ENCODE measurements at regions not wholly inside any gene's neighbourhood (a gene's known extent, or its start where the extent isn't known, plus 50 kb on each side); places are given as distances from the start of the nearest gene placed in this dataset.

DNA sequence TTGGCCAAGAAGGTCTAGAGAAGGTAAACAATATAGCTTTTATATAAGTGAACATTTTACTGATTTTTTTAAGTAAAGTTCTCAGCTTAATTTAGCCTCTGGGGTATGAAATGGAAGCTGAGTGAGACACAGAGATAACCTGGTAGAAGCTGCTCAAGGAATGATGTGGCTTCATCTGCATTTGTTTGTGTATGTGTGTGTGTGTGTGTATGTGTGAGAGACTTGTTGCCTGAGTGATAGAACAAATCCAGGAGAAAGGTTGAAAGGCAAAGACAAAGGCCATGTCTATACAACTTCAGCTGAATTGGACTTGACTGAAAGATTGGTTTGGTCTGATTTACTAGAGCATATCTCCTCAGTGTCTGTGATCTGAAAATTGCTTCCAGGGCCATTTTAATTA lies 63.6 kb downstream of the PCDH7 start:
- Histone ChIP-seq H3K9me3 (ENCODE audit: insufficient read depth, low read length) (no peaks in the 10 kb centered on the region), H3K9ac (ENCODE audit: insufficient read length, low read depth) (no peak overlapping the region), H3K27me3 (ENCODE audit: insufficient read depth, insufficient read length) (no peaks in the 10 kb centered on the region), H3K4me3 (ENCODE audit: insufficient read length, low read depth) (no peak overlapping the region), H3K4me1 (ENCODE audit: insufficient read depth, insufficient read length) (no peaks in the 10 kb centered on the region), H3K36me3 (ENCODE audit: insufficient read depth, insufficient read length, low read length) (no peaks in the 10 kb centered on the region)
- TF ChIP-seq ZNF274 (IDR thresholded peaks at IDR 0.05; ENCODE audit: low read depth, low read length) = no peak
- no peak for TF ChIP-seq YY1 (IDR thresholded peaks at IDR 0.05; ENCODE audit: insufficient read depth, insufficient read length)
- TF ChIP-seq SUZ12 (IDR thresholded peaks at IDR 0.05; ENCODE audit: extremely low read depth, insufficient read depth, insufficient read length) = no peak
- DNase-seq (ENCODE audit: low read depth, low spot score) = no peak

DNA sequence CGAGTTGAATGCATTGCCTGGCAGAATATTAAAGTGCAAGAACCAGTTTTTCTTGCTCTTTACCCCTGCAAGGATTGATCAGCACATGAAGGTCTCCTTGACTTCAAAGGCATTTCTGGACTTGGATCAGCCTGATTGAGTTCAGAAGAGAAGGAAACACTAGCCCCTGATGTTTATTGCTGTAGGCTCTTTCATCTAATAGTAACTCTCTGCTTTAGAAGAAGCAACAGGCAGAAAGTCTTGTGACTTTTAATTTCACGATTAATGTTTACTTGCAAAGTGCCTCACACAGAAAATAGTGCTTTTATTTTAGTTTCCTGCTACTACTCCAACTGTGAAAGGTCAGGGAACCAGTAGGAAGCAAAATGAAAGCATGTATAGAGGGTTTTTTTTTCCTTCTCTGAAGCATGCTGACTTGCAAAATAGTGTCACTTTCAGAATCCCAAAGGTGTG lies 69.1 kb downstream of the PCDH7 start:
- TF ChIP-seq SUZ12 (IDR thresholded peaks at IDR 0.05; ENCODE audit: extremely low read depth, insufficient read depth, insufficient read length) (no peak), ZNF274 (IDR thresholded peaks at IDR 0.05; ENCODE audit: low read depth, low read length) (no peak), YY1 (IDR thresholded peaks at IDR 0.05; ENCODE audit: insufficient read depth, insufficient read length) (no peak)
- Histone ChIP-seq H3K4me1 (ENCODE audit: insufficient read depth, insufficient read length) (no peaks in the 10 kb centered on the region), H3K4me3 (ENCODE audit: insufficient read length, low read depth) (no peak overlapping the region), H3K27me3 (ENCODE audit: insufficient read depth, insufficient read length) (no peaks in the 10 kb centered on the region), H3K36me3 (ENCODE audit: insufficient read depth, insufficient read length, low read length) (no peaks in the 10 kb centered on the region), H3K9me3 (ENCODE audit: insufficient read depth, low read length) (no peaks in the 10 kb centered on the region), H3K9ac (ENCODE audit: insufficient read length, low read depth) (no peak overlapping the region)
- no peak for DNase-seq (ENCODE audit: low read depth, low spot score)

DNA sequence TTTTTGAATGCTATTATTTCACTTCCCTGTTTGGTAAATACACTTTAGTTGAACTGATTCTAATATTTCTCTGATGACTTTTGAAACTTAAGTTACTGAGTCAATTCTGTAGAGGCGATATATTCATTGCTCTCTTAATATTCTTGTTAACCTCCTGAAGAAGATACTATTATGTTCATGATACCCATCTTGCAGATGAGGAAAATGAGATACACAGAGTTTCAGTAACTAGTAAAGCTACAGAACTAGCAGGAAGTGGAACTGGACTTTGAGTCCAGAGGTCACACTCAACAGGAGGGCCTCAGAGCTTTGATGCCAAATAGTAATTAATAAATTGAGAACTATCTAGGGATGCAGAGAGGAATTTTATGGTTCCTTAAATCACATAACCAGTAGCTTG lies 70.0 kb downstream of the PCDH7 start:
- Histone ChIP-seq H3K9me3 (ENCODE audit: insufficient read depth, low read length) (no peaks in the 10 kb centered on the region), H3K9ac (ENCODE audit: insufficient read length, low read depth) (no peak overlapping the region), H3K4me1 (ENCODE audit: insufficient read depth, insufficient read length) (no peaks in the 10 kb centered on the region), H3K36me3 (ENCODE audit: insufficient read depth, insufficient read length, low read length) (no peaks in the 10 kb centered on the region), H3K4me3 (ENCODE audit: insufficient read length, low read depth) (no peak overlapping the region), H3K27me3 (ENCODE audit: insufficient read depth, insufficient read length) (no peaks in the 10 kb centered on the region)
- no peak for TF ChIP-seq SUZ12 (IDR thresholded peaks at IDR 0.05; ENCODE audit: extremely low read depth, insufficient read depth, insufficient read length)
- no peak for TF ChIP-seq YY1 (IDR thresholded peaks at IDR 0.05; ENCODE audit: insufficient read depth, insufficient read length)
- no peak for TF ChIP-seq ZNF274 (IDR thresholded peaks at IDR 0.05; ENCODE audit: low read depth, low read length)
- no peak for DNase-seq (ENCODE audit: low read depth, low spot score)

DNA sequence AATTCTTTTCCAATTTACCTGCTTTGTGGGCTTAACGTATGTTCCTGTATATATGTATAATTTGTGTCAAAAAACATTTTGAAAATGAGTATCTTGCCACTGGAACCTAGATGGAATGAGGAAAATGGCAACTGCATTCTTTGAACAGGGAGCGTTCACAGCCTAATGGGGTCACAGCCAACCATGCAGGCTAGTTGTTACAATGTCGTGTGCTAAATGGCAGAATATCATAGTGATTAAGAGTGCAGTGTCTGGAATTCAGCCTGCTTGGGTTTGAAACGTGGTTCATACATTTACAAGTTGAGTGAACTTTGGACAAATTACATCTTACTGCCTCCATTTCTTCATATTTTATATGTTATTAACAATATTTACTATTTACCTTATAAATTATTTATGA lies 70.8 kb downstream of the PCDH7 start:
- Histone ChIP-seq H3K4me3 (ENCODE audit: insufficient read length, low read depth) (no peak overlapping the region), H3K27me3 (ENCODE audit: insufficient read depth, insufficient read length) (no peaks in the 10 kb centered on the region), H3K4me1 (ENCODE audit: insufficient read depth, insufficient read length) (no peaks in the 10 kb centered on the region), H3K9me3 (ENCODE audit: insufficient read depth, low read length) (no peaks in the 10 kb centered on the region), H3K36me3 (ENCODE audit: insufficient read depth, insufficient read length, low read length) (no peaks in the 10 kb centered on the region), H3K9ac (ENCODE audit: insufficient read length, low read depth) (no peak overlapping the region)
- DNase-seq (ENCODE audit: low read depth, low spot score) = no peak
- TF ChIP-seq ZNF274 (IDR thresholded peaks at IDR 0.05; ENCODE audit: low read depth, low read length) = no peak
- TF ChIP-seq YY1 (IDR thresholded peaks at IDR 0.05; ENCODE audit: insufficient read depth, insufficient read length) = no peak
- no peak for TF ChIP-seq SUZ12 (IDR thresholded peaks at IDR 0.05; ENCODE audit: extremely low read depth, insufficient read depth, insufficient read length)

DNA sequence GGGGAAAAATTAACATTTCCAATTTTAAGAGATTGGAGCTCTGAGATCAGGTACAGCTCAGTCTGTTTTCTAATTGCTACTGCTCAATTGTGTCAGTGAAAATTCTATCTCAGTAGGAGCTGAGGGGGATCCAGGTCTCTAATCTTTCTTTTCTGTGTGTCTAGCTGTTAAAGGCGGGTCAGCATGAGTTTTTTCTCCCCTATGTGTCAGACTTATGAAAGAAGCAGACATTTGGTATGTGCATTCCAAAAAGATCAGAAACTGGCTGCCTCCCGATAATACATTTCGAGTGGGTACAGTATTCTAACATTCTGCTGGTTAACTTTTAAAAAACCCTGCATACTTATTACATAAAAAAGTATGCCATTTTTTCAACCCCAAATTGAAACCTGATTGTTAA lies 72.4 kb downstream of the PCDH7 start:
- no peaks in the 10 kb centered on the region for H3K27me3 ChIP-seq (ENCODE audit: insufficient read depth, insufficient read length)
- H3K4me3 ChIP-seq (ENCODE audit: insufficient read length, low read depth) = no peak overlapping the region
- TF ChIP-seq SUZ12 (IDR thresholded peaks at IDR 0.05; ENCODE audit: extremely low read depth, insufficient read depth, insufficient read length) (no peak), YY1 (IDR thresholded peaks at IDR 0.05; ENCODE audit: insufficient read depth, insufficient read length) (no peak), ZNF274 (IDR thresholded peaks at IDR 0.05; ENCODE audit: low read depth, low read length) (no peak)
- no peak for DNase-seq (ENCODE audit: low read depth, low spot score)
- no peaks in the 10 kb centered on the region for H3K9me3 ChIP-seq (ENCODE audit: insufficient read depth, low read length)
- H3K36me3 ChIP-seq (ENCODE audit: insufficient read depth, insufficient read length, low read length) = no peaks in the 10 kb centered on the region
- H3K4me1 ChIP-seq (ENCODE audit: insufficient read depth, insufficient read length) = no peaks in the 10 kb centered on the region
- H3K9ac ChIP-seq (ENCODE audit: insufficient read length, low read depth) = no peak overlapping the region

DNA sequence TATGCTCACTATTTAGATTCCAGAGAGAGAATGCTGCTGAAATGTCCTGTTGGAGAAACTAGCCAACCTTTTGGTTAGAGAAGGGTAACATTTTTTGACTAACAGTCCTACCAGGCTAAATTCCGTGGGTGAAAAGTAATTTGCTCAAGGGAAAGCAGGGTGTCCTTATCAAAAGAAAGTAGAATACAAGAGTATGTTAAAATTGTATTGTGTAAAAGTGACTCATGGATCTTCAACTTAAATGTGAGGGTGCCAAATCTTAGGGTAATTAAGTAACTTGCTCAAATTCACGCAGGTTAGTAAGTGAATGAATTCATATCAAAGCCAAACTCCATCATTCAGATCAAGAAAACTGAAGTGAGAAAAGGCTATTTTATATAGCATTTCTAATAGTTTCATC lies 81.7 kb downstream of the PCDH7 start:
- DNase-seq (ENCODE audit: low read depth, low spot score) = no peak
- H3K36me3 ChIP-seq (ENCODE audit: insufficient read depth, insufficient read length, low read length) = no peaks in the 10 kb centered on the region
- no peaks in the 10 kb centered on the region for H3K4me1 ChIP-seq (ENCODE audit: insufficient read depth, insufficient read length)
- no peaks in the 10 kb centered on the region for H3K27me3 ChIP-seq (ENCODE audit: insufficient read depth, insufficient read length)
- no peaks in the 10 kb centered on the region for H3K9me3 ChIP-seq (ENCODE audit: insufficient read depth, low read length)
- H3K4me3 ChIP-seq (ENCODE audit: insufficient read length, low read depth) = no peak overlapping the region
- no peak for TF ChIP-seq YY1 (IDR thresholded peaks at IDR 0.05; ENCODE audit: insufficient read depth, insufficient read length)
- TF ChIP-seq ZNF274 (IDR thresholded peaks at IDR 0.05; ENCODE audit: low read depth, low read length) = no peak
- no peak for TF ChIP-seq SUZ12 (IDR thresholded peaks at IDR 0.05; ENCODE audit: extremely low read depth, insufficient read depth, insufficient read length)
- H3K9ac ChIP-seq (ENCODE audit: insufficient read length, low read depth) = no peak overlapping the region

DNA sequence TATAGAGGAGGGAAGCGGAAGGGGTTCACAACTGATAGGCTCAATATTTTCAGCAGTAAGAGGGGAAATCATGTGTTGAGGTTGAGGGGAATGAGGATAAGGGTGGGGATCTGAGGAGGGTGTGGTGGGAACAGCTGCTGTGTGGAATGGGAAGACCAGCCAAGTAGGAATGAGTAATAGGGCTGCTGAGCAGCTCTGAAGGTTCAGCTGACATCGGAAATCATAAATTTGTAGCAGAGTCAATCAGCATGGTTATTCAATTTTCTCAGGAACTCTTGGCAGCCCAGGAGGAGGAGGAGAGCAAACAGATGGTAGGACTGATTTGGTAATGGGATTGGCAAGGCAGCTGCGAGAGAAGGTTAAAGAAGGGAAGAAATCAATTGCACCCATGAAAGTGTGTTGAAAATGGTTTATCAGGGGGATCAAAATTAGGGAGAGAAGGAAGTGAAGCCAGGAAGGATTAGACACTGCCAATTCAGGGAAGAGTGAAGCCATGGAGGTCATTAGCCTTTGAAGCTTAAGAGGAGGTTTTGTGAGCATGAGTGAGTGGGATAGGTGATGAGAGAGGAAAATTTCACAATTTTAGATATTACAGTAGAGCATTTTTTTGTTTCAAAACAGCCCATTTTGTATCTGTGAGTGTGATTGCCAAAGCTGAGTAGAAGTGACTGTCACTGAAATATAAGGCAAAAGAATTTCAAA lies 82.6 kb downstream of the PCDH7 start:
- Histone ChIP-seq H3K9me3 (ENCODE audit: insufficient read depth, low read length) (no peaks in the 10 kb centered on the region), H3K4me3 (ENCODE audit: insufficient read length, low read depth) (no peak overlapping the region), H3K36me3 (ENCODE audit: insufficient read depth, insufficient read length, low read length) (no peaks in the 10 kb centered on the region), H3K9ac (ENCODE audit: insufficient read length, low read depth) (no peak overlapping the region), H3K27me3 (ENCODE audit: insufficient read depth, insufficient read length) (no peaks in the 10 kb centered on the region), H3K4me1 (ENCODE audit: insufficient read depth, insufficient read length) (no peaks in the 10 kb centered on the region)
- DNase-seq (ENCODE audit: low read depth, low spot score) = no peak
- TF ChIP-seq YY1 (IDR thresholded peaks at IDR 0.05; ENCODE audit: insufficient read depth, insufficient read length) (no peak), ZNF274 (IDR thresholded peaks at IDR 0.05; ENCODE audit: low read depth, low read length) (no peak), SUZ12 (IDR thresholded peaks at IDR 0.05; ENCODE audit: extremely low read depth, insufficient read depth, insufficient read length) (no peak)

Measured in NT2/D1 (cell line).